ENCODE measurements at regions not wholly inside any gene's neighbourhood (a gene's known extent, or its start where the extent isn't known, plus 50 kb on each side); places are given as distances from the start of the nearest gene placed in this dataset.

DNA sequence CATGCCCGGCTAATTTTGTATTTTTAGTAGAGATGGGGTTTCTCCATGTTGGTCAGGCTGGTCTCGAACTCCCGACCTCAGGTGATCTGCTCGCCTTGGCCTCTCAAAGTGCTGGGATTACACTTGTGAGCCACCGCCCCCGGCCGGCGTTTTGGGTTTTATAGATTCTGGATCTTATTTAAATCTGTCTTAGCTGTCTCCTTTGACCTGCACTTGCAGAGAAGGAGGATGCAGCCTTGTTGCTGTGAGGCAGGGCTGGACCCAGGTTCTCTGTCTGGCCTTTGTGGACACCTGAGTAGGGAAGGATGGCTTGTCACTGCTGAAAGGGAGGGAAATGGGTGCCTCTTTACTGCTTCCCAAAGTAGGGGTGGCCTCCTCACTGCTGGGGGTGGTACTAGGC lies 83.0 kb upstream of the HS6ST1 start:
- no peak for DNase-seq (ENCODE audit: low read depth in 2 of 2)

DNA sequence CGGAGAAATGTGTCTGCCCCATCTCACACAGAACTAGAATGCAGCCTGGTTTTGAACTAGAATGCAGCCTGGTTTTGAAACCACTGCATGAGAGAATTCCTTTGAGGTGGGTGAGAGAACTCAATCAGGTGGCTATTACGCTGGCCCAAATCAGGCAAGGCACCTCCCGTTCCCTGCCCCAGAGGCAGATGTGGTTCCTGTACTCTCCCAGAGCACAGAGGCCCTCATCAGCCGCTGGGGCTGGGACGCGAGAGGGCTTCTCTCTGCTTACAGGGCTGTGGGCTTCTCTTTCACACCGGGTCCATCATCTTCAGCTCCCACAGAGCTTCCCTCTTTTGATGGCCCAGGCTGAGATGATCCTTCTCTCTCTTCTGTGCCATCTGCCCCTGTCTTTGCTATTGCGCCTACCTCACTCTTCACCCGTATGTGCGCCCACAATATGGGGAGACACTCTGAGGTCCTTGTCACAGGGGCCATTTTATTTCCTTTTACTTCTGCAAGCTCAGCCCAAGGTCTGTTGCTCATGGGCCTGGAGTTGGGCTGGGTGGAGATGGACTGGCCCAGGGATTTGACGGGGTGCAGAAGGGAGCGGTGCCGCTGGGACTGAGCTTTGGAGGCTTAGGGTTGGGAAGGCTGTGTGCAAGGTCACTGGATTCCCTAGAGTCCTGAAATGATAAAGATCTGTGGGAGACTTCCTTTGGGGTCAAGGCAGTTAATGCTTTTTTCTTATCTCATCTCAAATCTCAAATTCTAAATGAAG lies 84.4 kb upstream of the HS6ST1 start:
- no peak for DNase-seq (ENCODE audit: low read depth in 2 of 2)

DNA sequence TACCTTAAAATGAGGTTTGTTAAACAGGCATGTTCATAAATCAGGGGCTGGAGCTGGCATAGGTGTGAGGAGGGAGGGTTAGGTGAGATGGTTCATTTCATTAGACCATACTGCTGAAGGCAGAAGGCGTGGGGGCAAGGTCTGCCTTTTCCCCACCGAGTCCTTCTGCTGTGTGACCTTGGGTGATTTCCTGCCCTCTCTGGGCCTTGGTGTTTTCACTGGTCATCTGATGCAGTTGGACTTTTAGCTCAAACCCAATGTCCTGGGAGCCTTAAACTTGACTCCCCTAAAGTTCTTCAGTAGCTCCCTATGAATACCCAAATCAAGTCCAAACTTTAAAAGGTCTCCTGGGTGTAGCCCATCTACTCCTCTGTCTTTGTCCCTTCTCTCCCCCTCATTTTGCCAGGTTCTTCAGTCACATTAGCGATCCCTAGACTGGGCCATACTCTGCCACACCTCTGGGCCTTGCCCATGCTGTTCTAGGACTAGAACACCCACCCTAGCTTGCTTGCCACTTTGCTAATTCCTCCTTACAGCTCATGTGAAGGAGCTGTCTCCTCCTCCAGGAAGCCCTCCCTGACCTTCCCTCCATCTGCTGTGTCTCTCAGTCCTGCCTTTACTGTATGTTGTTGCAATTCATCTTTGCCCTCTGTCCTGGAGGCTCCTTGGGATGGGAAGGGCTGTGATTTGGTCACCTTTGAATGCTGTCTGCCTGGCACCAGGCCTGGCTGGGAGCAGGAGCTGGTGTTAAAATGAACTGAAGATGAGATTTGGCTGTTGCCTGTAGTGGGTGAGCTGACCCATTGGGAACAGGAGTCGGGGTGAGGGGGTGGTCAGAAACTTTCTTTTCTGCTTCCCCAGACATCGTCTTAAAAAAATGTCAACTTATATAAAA lies 85.4 kb upstream of the HS6ST1 start:
- DNase-seq (ENCODE audit: low read depth in 2 of 2), result no peak

- DNase-seq (ENCODE audit: low read depth in 2 of 2), result no peak
Measured at GRCh38 chr2:128404709-128405466, 86.2 kb upstream of the HS6ST1 start.

GRCh38 chr2:128405467-128405900 lies 86.8 kb upstream of the HS6ST1 start:
- no peak for DNase-seq (ENCODE audit: low read depth in 2 of 2)

DNA sequence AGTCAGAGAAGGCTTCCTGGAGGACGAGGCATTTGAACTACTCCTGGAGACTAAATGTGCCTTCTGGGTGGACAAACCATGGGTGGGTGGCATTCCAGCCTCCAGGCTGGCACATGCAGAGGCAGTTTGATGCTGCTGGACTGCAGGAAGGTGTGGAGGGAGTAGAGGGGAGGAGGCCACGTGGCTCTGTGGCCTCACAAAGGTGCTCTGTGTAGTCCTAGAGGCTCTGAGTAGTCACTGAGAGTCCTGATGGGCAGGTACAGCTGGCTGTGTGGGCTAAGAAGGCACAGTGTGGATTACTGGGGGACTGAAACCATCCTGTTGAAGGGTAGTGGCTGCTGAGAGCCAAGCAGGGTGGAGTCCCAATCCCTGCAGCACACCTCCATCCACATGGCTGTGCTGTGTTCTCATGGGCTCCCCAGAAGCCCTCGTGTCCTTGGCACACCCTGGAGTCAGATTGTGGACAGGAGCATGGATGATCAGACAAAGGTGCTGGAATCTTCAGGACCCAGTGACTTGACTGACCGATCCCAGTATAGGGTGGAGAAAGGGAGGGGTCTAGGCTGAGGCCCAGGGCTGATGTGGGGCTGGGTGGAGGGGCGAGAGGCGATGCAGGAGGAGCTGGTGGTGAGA lies 87.4 kb upstream of the HS6ST1 start:
- no peak for DNase-seq (ENCODE audit: low read depth in 2 of 2)

DNA sequence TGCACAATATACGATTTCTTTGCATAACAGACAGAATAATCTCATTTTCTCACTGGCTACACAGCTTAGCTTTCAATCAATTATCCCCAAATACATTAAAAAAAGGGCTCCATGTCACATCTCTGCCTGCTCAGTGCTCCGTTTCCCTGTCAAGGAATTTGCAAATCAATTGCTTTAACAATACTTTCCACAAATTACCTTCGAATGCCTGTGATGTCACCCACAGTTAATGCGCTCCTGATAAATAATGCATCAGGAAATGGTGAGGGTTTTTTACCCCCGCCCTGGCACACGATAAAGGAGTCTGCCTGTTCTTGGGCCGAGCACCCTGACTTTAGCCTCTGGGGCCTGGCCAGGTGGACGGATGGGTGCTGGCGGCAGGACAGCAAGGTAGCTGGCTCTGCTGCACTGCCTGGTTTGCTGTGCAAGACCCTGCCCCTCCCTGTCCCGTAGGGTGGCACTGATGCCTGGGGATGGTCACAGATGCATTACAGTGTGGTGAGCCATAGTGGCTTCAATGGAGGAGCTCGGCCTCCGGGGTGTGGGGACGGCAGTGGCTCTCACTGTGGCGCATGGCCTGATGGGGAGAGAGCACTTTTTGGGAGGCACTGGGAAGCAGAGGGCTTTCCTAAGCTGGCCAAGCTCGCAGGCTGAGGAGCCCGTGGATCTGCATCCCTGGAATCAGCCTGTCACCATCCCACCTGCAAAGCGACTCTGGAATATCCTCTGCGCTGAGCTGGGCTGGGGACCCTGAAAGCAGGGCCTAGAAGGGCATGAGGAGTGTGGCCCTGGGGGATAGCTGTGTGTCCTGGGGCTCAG lies 88.3 kb upstream of the HS6ST1 start:
- DNase-seq (ENCODE audit: low read depth in 2 of 2), result no peak

GRCh38 chr2:128408349-128409305 lies 90.0 kb upstream of the HS6ST1 start:
- DNase-seq (ENCODE audit: low read depth in 2 of 2), result no peak

- DNase-seq (ENCODE audit: low read depth in 2 of 2), result no peak
Measured at GRCh38 chr2:128409326-128410034, 90.8 kb upstream of the HS6ST1 start.

DNA sequence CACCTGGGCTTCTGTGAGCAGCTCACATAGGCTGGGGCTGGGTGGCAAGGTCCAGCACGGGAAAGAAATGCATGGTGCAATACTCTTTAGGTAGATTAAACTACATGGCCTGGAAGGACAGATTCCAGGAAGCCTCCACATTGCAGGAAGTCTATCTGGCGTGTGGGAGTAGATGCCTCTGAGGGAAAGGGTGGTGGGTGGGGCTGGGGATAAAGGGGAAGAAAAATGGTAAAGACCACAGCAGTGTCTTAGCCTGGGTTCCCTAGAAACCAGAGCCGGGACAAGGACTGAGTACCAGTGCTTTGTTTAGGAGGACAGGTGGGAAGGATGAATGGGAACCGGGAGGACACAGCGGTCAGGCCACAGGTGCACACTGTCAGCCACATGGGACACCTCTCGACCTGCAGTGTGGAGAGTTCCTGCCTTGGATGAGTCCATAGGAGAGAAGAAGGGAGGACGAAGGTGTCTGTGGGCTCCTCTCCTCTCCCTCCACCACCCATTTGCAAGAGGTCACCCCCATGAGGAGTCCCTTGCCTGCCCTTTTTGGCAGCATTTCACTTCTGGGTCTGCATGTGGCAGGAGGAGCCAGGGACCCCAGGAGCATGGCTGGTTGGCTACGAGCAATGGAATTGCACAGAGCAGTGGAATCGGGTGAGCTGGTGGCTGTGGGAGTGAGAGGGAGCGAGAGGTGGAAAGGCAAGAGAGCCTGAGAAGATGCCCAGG lies 91.5 kb upstream of the HS6ST1 start:
- DNase-seq (ENCODE audit: low read depth in 2 of 2), result no peak

DNA sequence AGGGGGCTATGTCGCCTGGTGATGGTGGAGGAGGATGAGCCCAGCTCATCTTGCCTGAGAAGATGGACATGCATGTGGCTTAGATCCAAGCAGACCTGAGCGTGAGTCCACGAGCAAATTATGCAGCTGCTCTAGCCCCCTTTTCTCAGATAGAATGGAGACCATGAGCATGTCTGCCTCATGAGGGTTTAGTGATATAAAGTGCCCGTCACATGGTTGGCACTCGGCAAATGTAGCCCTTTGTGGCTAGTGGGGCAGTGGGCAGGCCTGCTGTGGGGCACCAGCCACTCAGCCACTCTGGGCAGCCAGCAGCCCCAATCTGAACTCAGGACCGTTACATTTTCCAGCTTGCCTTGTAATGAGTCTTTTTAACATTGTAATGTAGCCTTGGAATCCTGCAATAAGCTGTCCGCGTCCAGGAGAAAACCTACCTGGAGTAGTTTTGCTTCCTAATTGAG lies 92.1 kb upstream of the HS6ST1 start:
- no peak for DNase-seq (ENCODE audit: low read depth in 2 of 2)

DNA sequence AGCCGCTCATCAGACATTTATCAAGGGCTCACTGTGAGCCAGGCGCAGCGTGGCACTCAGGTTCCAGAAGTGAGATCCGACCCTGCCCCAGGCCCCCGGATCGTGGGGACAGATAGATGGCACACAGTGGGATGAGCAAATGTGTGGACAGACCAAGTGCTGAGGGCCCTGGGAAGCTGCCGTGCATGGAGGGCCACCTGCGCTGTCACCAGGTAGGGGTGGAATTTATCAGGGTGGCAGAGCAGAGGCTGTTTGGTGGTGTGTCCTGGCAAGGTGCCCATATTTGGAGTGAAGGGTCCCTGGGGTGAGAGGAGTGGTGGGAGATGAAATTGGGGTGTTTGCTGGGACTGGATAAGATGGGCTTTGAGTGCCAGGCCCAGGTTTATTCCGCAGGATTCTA lies 92.8 kb upstream of the HS6ST1 start:
- DNase-seq (ENCODE audit: low read depth in 2 of 2), result no peak

DNA sequence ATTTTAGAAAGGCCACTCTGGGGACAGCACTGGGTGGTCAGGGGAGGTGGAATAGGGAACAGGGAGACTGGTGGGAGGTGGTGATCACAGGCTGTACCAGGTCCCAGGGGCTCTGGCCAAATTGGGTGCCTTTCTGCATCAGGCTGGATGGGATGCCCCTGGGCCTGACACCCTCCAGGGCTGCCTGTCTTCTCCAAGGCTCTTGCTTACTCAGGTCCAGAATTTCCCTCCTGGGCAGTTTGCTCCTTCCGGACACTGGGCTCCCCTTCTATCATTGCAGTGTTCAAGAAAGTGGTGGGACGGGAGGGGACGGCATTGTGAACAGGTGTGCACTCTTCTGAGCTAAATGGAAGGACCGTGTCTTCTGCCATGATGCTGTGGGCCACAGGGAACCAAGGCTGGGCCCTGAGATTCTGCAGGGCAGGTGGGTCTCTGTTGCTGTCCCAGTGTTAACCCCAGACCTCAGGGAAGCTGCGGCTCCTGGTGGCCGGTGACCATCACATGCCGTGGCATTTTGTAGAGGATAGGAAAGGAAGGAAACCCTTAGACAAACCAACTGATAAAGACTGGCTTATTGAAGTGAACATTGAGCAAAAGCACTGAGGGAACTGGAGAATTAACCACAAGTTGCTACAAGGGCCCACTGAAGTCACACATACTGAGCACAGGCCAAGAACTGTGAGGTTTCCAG lies 93.7 kb upstream of the HS6ST1 start:
- no peak for DNase-seq (ENCODE audit: low read depth in 2 of 2)

DNA sequence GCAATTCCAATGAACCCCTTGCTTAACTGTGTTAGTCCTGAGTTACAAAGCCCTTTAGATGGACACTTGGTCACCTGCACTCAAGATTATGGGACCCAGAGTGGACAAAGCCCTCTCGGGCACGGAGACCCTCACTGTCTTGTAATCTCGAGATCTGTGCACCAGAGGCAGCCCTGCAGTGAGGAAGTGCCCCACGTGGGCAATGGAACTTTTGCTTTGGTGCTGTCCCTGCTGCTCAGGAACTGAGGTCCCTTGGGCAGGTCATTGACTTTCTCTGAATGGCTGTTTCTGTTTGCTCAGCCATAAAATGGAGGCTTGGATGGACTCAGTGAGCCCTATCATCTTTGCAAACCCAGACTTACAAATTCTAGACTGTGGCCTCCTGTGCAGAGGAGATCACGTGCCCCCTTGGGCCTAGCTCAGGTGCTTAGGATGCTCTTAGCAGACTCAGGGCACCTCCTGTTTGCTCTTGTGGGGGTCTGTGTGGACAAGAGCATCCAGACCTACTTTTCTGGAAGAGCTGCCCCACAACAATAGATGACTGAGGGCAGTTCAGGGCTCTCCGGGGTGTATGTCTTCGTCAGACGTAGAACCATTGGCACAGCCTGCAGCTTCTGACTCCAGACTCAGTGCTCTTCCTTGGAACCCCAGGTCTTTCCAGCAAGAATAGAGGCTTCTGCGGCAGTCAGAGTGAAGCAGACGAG lies 94.5 kb upstream of the HS6ST1 start:
- no peak for DNase-seq (ENCODE audit: low read depth in 2 of 2)

DNA sequence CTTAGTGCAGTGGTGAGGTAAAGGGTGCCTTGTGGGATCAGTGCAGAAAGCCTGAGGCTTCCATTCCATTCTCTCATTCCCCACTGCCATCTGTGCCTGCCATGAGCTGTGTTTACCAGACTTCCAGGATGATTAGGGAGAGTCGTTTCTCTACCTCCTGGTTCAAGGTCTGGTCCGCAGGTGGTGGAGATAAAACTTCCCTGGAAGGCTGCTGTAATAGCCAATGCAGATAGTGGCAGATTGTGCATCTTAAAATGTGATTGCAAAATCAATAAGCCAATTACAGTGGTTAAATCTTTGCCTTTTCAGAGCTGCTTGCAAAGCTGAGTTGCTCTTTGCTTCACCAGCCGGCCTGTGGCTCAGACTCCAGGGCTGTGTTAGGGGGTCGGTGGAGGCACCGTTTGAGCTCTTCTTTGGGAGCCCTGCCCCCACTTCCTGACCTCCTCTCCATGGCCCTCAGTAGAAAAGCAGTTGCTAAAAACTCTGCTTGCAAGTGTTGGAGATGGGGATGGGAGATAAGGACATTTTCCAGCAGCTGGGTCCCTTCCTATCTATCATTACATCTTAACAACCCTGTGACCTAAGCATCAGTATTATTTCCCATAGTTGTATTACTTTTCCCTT lies 95.2 kb upstream of the HS6ST1 start:
- no peak for DNase-seq (ENCODE audit: low read depth in 2 of 2)

- DNase-seq (ENCODE audit: low read depth in 2 of 2), result no peak
Measured at GRCh38 chr2:128414351-128414750, 95.7 kb upstream of the HS6ST1 start.
